ENCODE measurements at regions not wholly inside any gene's neighbourhood (a gene's known extent, or its start where the extent isn't known, plus 50 kb on each side); places are given as distances from the start of the nearest gene placed in this dataset.

DNA sequence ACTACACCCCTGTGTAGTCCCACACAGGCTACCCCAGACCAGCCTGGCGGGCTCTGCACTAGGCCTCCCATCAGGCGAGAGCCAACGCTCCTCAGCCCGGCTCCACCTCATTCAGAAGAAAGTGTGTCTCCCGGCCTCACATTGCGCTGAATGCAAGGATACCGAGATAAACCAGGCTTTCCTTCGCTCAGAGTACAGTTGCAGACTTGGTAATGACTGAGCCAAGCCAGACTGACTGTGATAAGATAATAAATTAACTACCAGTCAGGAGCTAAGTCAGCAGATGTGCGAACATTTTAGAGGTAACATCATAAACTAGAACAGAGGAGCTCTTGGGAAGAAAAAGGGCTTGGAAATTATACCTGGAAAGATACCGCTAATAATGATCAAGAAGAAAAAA lies 397.6 kb downstream of the TRIML1 start:
- no peak for DNase-seq (ENCODE audit: low read depth in 2 of 2)

DNA sequence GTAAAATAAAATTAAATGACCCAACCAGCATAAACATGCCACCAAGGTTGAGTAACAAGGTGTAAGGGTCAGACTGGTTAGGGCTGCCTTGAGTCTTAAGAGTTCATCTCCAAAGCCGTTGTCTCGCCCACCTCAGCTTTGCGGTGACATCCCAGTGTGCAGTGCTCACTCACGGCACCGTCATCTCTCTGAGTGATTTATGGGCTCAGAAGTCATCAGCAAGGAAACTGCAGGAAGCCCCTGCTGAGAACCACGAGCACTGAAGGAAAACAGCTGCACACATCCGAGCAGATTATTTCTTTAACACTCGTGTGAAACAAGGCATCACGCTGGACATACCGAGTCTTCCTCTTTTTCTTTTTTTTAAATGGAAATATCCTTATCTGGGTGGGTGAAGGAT lies 411.1 kb downstream of the TRIML1 start:
- no peak for DNase-seq (ENCODE audit: low read depth in 2 of 2)

DNA sequence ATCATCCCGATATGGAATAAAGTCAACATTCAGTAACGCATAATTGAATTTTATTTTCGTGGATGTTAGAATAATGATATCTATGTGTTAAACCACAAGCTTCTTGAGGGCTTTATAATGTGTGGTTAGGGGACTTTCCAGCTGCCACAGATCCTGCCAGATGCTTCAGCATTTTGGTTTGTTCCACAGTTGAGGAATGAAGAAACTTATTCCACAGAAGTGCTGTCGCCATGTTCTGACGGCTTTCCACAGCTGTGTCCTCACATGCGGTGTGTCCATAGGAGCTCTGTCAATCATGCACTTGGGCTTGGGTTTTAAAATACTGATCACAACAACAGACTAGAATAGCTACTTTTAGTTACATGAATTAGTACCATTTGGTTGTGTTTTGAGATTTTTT lies 411.9 kb downstream of the TRIML1 start:
- no peak for DNase-seq (ENCODE audit: low read depth in 2 of 2)

DNA sequence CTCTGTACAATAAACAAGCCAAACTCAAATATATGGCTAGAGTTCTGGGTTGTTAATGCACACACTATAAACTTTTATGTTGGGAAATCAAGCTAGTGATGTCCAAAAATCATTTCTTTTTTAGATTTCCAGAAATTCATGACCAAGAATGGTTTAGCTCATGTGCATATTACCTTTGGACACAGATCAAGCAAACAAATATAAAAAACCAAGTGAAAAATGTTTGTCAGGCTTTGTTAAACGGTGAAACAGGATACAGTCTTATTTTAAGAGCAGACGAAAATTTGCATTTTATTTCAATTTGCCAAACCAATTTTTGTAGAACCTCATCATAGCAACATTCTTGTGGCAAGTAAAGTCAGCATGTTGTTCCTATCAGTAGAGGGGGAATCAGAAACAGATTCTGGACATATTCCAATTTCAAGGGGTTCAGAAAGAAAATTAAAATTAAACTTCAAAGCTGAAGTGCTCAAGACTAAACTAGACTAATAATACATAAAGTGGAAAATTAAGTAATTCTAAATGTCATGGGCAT lies 413.6 kb downstream of the TRIML1 start:
- DNase-seq (ENCODE audit: low read depth in 2 of 2): no peak

GRCh38 chr4:188554413-188554812 lies 415.2 kb downstream of the TRIML1 start:
- DNase-seq (ENCODE audit: low read depth in 2 of 2): no peak

GRCh38 chr4:188573104-188573503 lies 433.9 kb downstream of the TRIML1 start:
- no peak for DNase-seq (ENCODE audit: low read depth in 2 of 2)

DNA sequence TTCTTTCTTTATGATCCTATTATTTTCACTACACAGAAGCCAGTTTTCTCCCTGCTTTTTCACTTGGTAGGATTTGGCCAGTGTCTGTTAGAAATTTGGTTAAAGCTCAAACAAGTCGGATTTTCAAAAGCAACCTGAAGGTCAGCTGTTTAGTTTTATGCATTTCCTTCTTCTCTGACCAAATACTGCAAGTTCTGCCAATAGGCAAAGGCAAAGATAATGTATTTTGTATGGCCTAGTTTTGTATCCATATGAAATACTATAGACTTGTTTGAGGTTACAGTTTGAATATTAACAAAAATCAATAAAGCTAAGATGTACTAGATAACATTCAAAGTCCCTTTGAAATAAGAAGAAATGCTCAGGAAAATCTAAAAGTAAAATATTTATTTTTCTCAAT lies 439.4 kb downstream of the TRIML1 start:
- DNase-seq (ENCODE audit: low read depth in 2 of 2): no peak

GRCh38 chr4:188596021-188596420 lies 456.8 kb downstream of the TRIML1 start:
- DNase-seq (ENCODE audit: low read depth in 2 of 2): no peak

DNA sequence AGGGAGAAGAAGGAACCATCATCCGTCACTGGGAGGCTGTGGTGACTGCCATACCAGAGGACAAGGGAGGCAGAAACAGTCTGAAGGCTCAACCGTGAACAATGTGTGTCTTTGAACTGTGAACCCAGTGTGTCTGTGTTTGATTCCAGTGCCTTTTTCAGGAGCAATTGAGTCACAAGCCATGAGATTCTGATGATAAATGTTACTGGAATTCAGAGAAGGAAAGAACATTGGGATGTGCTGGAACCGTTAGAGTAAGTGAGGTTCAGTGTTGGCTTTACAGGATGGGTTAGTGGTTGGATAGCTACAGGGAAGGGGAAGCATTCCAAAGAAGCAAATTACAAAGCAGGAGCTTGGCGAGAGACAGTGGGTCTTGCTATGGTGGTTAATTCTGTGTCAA lies 464.4 kb downstream of the TRIML1 start:
- no peak for DNase-seq (ENCODE audit: low read depth in 2 of 2)

DNA sequence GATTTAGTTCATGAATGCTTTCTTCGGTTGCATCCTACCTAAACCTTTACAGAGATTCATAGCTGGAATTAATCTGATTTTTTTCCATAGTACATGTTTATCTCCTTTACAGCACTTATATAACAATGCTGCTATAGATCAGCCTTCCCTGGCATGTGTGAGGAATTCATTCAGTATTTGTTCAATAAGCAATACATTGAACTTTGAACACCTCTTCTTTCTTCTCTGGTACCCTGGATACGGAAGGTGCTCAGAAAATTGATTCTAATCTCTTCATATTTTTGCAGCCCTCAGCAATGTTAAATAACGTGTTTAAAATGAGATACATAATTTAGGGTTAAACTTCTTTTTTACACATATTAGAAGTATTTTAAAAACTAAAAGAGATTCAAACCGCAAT lies 467.4 kb downstream of the TRIML1 start:
- no peak for DNase-seq (ENCODE audit: low read depth in 2 of 2)

GRCh38 chr4:188611143-188611542 lies 471.9 kb downstream of the TRIML1 start:
- no peak for DNase-seq (ENCODE audit: low read depth in 2 of 2)

DNA sequence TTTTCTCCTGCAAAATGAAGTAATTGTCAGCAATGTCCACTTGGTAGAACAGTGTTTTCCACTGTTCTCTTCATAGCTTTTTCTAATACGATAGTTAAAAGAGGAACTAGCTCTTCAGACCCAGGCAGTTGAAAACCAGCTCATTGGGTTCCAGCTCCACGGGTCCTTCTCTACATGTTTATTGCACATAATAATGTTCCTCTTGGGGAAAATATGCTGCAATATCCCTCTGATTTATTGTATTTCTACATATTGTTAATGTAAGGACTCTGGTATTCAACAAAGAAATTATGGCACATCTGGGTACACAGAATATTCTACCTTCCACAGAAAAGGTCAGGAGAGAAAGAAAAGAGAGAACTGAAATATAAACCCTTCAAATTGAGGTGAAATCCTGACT lies 473.4 kb downstream of the TRIML1 start:
- DNase-seq (ENCODE audit: low read depth in 2 of 2): no peak

- DNase-seq (ENCODE audit: low read depth in 2 of 2): no peak
Measured at GRCh38 chr4:188613976-188614375, 474.7 kb downstream of the TRIML1 start.

- no peak for DNase-seq (ENCODE audit: low read depth in 2 of 2)
Measured at GRCh38 chr4:188619456-188620149, 480.4 kb downstream of the TRIML1 start.

DNA sequence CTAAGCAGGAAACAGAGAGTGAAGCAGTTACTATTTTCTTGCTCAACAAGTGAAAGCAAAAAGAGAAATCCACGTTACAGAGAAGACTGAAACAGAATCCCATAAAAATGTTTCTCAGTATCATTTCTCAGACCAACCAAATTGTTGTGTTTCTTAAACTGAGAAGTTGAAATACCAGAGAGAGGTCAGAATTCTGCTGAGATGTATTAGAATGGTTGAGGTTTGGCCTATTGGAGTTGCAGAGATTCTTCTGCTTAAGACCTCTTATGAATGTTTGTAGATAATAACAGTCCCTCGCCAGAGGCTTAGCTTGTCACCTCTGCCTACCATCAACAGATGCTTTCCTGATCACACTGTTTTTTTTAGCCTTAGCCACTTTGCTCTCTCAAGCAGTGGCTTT lies 481.4 kb downstream of the TRIML1 start:
- no peak for DNase-seq (ENCODE audit: low read depth in 2 of 2)

GRCh38 chr4:188623314-188623854 lies 484.1 kb downstream of the TRIML1 start:
- no peak for DNase-seq (ENCODE audit: low read depth in 2 of 2)

DNA sequence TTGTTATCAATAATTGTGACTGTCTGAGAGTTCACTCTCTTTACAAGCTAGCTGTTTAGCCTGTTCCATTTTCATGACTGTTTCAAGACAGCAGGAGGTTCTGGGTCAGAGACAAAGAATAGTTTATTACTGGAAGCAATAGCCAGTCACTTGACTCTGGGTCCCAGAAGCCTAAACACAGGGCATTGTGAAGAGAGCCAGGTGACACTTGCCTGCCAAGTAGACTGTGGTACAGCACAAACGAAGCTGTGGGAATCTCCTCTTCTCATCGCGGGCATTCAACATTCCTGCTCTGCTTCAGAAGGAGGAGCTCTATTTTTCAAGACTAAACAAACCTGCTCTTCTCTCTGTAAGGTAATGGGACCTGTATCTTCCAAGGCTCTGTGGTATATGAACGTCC lies 485.1 kb downstream of the TRIML1 start:
- no peak for DNase-seq (ENCODE audit: low read depth in 2 of 2)

DNA sequence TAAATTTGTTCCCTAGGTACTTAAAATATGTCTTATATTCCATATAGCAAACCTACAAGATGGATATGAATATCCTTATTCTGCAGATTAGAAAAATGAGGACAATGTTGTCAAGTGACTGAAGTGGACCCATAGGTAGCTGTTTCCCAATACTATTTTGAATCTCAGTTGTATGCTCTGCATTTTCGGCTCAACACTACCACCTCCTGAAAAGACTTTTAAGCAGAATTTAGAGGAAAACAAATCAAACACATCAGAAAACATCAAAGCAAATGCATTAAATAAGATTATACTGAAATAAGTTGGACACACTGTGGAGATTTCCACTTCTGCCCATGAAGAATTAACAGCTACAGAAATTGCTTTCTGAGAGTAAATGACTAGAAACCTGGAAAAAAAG lies 488.7 kb downstream of the TRIML1 start:
- no peak for DNase-seq (ENCODE audit: low read depth in 2 of 2)

GRCh38 chr4:188639479-188640100 lies 500.3 kb downstream of the TRIML1 start:
- no peak for DNase-seq (ENCODE audit: low read depth in 2 of 2)

GRCh38 chr4:188647820-188648370 lies 508.7 kb downstream of the TRIML1 start:
- no peak for DNase-seq (ENCODE audit: low read depth in 2 of 2)

DNA sequence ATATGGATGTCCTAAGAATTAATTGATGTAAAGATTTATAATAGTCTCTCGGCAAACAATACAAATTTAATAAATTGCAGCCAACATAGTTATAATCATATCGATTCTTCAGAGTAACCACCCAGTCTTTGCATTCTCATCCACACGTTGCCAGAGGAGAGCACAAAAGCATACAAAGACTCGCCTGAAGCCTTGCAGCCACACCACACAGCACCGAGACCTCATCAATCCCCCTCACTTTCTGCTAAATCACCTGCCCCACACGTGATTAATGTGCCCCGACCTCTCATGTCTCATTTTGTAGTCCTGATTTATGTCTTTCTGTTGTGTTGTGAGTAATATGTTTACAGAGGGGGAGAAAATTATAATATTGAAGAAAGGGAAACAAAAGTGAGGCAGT lies 510.4 kb downstream of the TRIML1 start:
- no peak for DNase-seq (ENCODE audit: low read depth in 2 of 2)

DNA sequence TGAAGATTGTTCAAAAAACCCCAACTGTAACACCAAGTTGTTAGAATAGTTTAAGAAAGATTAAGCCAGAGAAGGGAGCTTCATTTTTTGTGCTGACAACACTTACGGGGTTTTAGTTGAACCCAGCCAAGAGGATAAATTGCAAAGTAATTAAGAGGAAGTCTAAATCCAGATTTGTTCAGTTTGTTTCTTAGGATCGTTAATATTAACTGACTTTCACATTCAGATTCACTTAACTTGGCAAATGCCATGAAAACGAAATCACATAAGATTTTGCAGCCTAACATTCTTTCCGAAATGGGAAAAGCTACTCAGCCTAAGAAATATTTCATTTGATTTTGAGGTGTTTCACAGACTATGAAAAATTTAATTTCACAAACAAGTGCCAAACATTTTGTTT lies 511.3 kb downstream of the TRIML1 start:
- no peak for DNase-seq (ENCODE audit: low read depth in 2 of 2)

DNA sequence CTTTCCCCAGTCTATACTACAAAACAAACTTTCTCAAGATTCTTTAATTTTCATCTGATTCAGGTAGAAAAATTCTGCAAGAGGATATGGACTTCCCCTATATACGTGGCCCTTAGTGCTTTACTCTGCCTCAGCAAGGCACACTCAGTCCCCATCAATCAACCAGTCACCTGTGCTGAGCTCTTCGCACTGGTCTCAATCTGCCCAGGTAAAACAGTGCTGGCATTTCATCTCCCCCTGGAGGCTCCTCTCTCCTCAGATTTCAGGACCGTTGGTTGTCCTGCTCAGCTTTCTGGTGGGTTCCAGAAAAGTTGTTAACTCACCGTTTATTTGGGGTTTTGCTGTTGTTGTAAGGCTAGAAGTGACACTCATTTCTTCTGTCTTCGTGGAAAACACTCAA lies 518.1 kb downstream of the TRIML1 start:
- no peak for DNase-seq (ENCODE audit: low read depth in 2 of 2)

Measured in lung microvascular endothelial cell (primary cell).